Ovary (tissue), 7 donors: ENCODE measurements at regions not wholly inside any gene's neighbourhood (a gene's known extent, or its start where the extent isn't known, plus 50 kb on each side); places are given as distances from the start of the nearest gene placed in this dataset.
A peak's percentile ranks its signal among the peaks of the same experiment; 100 is the strongest.

Source experiments
- DNase-seq, 5 donors: peaks; one replicate each; pipeline ENCODE4 v3.0.0-alpha.2; 2019 to 2020
- H3K27ac ChIP-seq, 2 donors: fragments of 200-600 bp; one replicate each; pipeline versions ENCODE4 v1.5.1 to v1.8.0; 2019 to 2022
- H3K27me3 ChIP-seq: fragments of 200-600 bp; one replicate; pipeline ENCODE4 v1.8.0; 2022
- H3K36me3 ChIP-seq: fragments of 200-600 bp; sonication (generic); one replicate; pipeline ENCODE4 v1.5.1; 2019
- H3K4me1 ChIP-seq: one replicate; pipeline ENCODE4 v1.8.1; 2013; ENCODE audit warnings: mild to moderate bottlenecking, moderate library complexity; ENCODE audit not compliant: insufficient read depth
- H3K4me3 ChIP-seq: fragments of 200-600 bp; sonication (generic); one replicate; pipeline ENCODE4 v1.5.1; 2017
- H3K9me3 ChIP-seq, 2 donors: fragments of 200-600 bp in 1 of 2; sonication (generic) in 1 of 2; one replicate each; pipeline versions ENCODE4 v1.5.1 to v1.8.1; 2013 to 2019; ENCODE audit warnings: mild to moderate bottlenecking in 1 of 2, moderate library complexity in 1 of 2
- EP300 ChIP-seq: sonication (generic); formaldehyde crosslinking; IDR thresholded peaks from one replicate; pipeline ENCODE4 v1.6.1; 2017; ENCODE audit warnings: antibody characterized with exemption
- POLR2A ChIP-seq: fragments of 450-650 bp; IDR thresholded peaks from one replicate; pipeline ENCODE4 v1.6.1; 2017; ENCODE audit warnings: antibody characterized with exemption, mild to moderate bottlenecking, moderate library complexity
- WGBS, 3 donors: extraction: QIAGEN DNeasy Blood & Tissue Kit in 1 of 3; methylation state at CpG; one replicate each; pipeline versions ENCODE4 v1.1.5 to v1.1.7; 2013 to 2017; 5-methylcytosine and 5-hydroxymethylcytosine counted together
- intact Hi-C, 4 donors: fragments of 100-400 bp; cut with DNase I; formaldehyde crosslinking; loops; one replicate each; pipeline versions ENCODE4 v1.11.0 to v1.15.1; 2022 to 2023
- TF ChIP-seq, protein P1 (sequence below), 3 donors: fragments of 450-650 bp in 2 of 3; fragments of 200-600 bp in 1 of 3; IDR thresholded peaks; one replicate each; pipeline versions ENCODE4 v1.5.1 to v1.8.0; 2016 to 2022; ENCODE audit warnings: antibody characterized with exemption in 3 of 3, mild to moderate bottlenecking in 1 of 3
- donor health status: DM: no; HTN: no; CAD: no; lungs with moderate emphysema.
- donor health status: DM: no; HTN: no; CAD: no.
- donor health status: Bipolar disorder and iron deficiency.
- donor health status: DM: no; HTN: no; CAD: no.
- donor health status: DM: yes; HTN: yes; CAD: no.

DNA sequence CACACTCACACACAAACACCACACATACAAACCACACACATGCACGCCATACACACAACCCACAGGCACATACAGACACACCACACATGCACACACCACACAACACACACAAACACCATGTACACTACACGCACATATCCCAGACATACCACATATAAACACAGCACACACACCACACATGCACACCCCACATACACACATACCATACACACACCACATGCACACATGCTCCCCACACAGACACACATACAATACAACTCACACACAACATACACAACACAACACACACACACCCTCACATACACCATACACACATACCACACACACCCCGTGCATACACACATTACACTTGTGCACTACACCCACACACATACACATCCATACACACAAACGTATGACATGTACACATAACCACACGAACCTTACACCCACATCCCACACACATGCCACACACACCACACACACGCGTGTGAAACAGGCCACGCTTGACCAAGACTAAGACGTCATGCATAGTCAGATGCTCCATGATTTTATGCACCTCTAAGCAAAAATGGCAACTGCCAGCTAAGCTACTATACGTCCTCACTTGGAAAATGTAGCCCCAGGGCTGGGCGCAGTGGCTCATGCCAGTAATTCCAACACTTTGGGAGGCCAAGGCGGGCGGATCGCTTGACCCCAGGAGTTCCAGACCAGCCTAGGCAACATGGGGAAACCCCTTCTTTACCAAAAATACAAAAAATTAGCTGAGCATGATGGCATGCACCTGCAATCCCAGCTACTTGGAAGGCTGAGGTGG lies 77.4 kb upstream of the TMPRSS2 start:
- WGBS, 3 donors, result 82 to 90% (median 89%) methylated on average over 14 of the region's 14 CpGs
- Histone ChIP-seq H3K27ac (no peak overlapping the region), H3K9me3 (no peaks in the 10 kb centered on the region), H3K27me3 (no peaks in the 10 kb centered on the region), H3K4me3 (no peak overlapping the region), H3K36me3 (no peaks in the 10 kb centered on the region), H3K4me1 (peaks cover 1% of the 10 kb centered on the region)
- no peak for TF ChIP-seq EP300
- no peak for TF ChIP-seq POLR2A
- TF ChIP-seq, protein P1, sequence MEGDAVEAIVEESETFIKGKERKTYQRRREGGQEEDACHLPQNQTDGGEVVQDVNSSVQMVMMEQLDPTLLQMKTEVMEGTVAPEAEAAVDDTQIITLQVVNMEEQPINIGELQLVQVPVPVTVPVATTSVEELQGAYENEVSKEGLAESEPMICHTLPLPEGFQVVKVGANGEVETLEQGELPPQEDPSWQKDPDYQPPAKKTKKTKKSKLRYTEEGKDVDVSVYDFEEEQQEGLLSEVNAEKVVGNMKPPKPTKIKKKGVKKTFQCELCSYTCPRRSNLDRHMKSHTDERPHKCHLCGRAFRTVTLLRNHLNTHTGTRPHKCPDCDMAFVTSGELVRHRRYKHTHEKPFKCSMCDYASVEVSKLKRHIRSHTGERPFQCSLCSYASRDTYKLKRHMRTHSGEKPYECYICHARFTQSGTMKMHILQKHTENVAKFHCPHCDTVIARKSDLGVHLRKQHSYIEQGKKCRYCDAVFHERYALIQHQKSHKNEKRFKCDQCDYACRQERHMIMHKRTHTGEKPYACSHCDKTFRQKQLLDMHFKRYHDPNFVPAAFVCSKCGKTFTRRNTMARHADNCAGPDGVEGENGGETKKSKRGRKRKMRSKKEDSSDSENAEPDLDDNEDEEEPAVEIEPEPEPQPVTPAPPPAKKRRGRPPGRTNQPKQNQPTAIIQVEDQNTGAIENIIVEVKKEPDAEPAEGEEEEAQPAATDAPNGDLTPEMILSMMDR (IDR thresholded peaks at IDR 0.05), result no peak
- intact Hi-C loops, result no loop called here
- peak in 1 of 5 donors; percentile 1 for DNase-seq

DNA sequence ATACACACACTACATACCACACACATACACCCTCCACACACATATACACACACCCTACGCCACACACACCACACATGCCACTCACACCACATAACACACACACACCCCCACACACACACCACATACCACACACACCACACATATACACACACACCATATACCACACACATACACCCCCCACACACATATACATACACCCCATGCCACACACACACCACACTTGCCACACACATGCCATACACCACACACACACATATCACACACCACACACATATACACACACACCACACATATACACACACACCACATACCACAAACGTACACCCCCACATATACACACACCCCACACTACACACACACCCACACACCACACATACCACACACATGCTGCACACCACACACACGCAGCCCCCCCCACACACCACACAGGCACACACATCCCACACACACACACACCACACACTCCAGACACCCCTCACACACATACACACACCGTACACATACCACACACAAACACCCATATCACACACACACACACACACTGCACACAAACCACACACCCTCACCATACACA lies 76.7 kb upstream of the TMPRSS2 start:
- no peak overlapping the region for H3K4me3 ChIP-seq
- H3K36me3 ChIP-seq, result no peaks in the 10 kb centered on the region
- WGBS, 3 donors, result 85 to 90% (median 87%) methylated on average over 4 of the region's 4 CpGs
- no peaks in the 10 kb centered on the region for H3K9me3 ChIP-seq
- H3K27me3 ChIP-seq, result no peaks in the 10 kb centered on the region
- intact Hi-C loops, result no loop called here
- H3K27ac ChIP-seq, result no peak overlapping the region
- no peak for TF ChIP-seq EP300
- TF ChIP-seq, protein P1 (IDR thresholded peaks at IDR 0.05), result no peak
- no peak for TF ChIP-seq POLR2A
- DNase-seq, result no peak
- peaks cover 1% of the 10 kb centered on the region for H3K4me1 ChIP-seq

DNA sequence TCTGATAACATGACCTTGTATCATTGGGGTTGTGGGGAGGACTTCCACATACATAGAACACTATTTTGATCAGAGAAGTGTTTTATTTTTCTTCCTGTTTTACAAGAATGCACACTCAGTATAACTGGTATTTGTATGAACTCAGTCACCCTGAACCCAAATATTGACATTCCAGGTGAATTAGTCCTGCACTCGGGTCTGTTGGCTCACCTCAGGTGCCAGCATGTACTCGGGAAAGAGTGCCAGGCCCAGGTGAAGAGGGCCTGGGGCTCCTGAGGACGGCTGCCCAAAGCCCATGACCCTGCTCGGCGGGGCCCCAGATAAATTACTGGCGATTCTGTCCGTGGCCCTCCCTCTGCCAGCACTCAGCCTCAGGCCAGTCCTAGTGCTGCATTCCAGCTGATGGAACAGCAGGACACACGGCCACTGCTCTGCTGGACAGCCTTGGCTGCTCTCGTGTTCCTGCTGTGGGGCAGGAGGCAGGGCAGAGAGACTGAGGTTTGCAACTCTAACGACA lies 75.4 kb upstream of the TMPRSS2 start:
- Histone ChIP-seq H3K27me3 (no peaks in the 10 kb centered on the region), H3K4me1 (peaks cover 1% of the 10 kb centered on the region), H3K9me3 (no peaks in the 10 kb centered on the region), H3K36me3 (no peaks in the 10 kb centered on the region), H3K27ac (no peak overlapping the region), H3K4me3 (no peak overlapping the region)
- 7 to 38% (median 9%) methylated on average over 10 of the region's 10 CpGs for WGBS, 3 donors
- intact Hi-C loops, result no loop called here
- TF ChIP-seq POLR2A (no peak), EP300 (no peak)
- TF ChIP-seq, protein P1 (IDR thresholded peaks at IDR 0.05), result no peak
- peak in 1 of 5 donors; percentile 5 for DNase-seq

DNA sequence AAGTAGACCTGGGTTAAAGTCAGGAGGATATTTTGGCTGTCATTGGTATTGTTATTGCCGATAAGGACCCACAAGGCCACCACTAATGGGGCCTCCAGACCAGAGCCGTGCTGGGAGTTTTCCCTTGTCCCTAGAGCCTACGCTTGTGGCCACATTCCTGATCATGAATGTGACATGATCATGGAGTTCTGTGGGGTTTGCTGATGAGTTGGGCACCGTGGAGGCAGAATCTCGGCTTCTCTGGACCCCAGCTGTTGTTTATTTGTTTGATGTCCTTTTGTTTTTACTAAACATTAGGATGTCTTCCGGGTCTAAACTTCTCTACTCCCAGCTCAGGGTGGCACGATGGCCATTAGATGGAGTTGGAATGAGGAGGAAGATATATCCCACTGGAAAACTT lies 74.9 kb upstream of the TMPRSS2 start:
- intact Hi-C loops, result no loop called here
- no peaks in the 10 kb centered on the region for H3K27me3 ChIP-seq
- H3K27ac ChIP-seq, result no peak overlapping the region
- H3K4me3 ChIP-seq, result no peak overlapping the region
- no peak for DNase-seq
- 42 to 58% (median 46%) methylated on average over 7 of the region's 7 CpGs for WGBS, 3 donors
- H3K4me1 ChIP-seq, result peaks cover 1% of the 10 kb centered on the region
- H3K36me3 ChIP-seq, result no peaks in the 10 kb centered on the region
- TF ChIP-seq, protein P1 (IDR thresholded peaks at IDR 0.05), result no peak
- TF ChIP-seq POLR2A (no peak), EP300 (no peak)
- no peaks in the 10 kb centered on the region for H3K9me3 ChIP-seq
